ENCODE measurements at regions not wholly inside any gene's neighbourhood (a gene's known extent, or its start where the extent isn't known, plus 50 kb on each side); places are given as distances from the start of the nearest gene placed in this dataset.

DNA sequence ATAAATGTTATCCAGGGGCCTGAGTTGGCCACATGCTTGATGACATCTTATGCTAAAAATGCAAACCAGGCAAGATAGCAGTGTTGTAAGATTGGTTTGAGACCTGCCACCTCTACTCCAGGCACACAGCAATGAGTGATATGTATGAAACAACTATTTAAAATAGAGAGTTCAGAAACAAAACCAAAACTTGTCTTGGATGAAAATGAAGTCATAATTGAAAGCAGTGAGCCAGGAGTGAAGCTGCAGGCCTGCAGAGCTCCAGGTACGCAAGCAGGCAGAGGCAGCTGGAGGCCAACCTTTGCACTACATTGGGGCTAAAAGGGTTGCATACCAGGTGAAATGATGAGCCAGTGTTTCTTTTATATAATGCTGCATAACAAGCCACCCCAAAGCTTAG is 89.2 kb upstream of the SPATS2L start:
- in situ Hi-C loops (cut with MboI; ENCODE audit: low sequenced_read_pairs) = no loop called here
- Histone ChIP-seq H3K9me3 (no peaks in the 10 kb centered on the region), H3K36me3 (replicated peaks) (no peaks in the 10 kb centered on the region), H3K4me1 (no peaks in the 10 kb centered on the region), H3K4me3 (no peak overlapping the region), H3K27me3 (ENCODE audit: low read depth) (peaks cover 6% of the 10 kb centered on the region; the same call in 1 of the 2 replicates)
- no peak for DNase-seq (ENCODE audit: low spot score in 2 of 2)

GRCh38 chr2:200218645-200219044 is 87.8 kb upstream of the SPATS2L start:
- H3K36me3 ChIP-seq (replicated peaks) = no peaks in the 10 kb centered on the region
- no peaks in the 10 kb centered on the region for H3K4me1 ChIP-seq
- 0 out of 2 replicates have a peak, but pooled peaks cover 2% of the 10 kb centered on the region for H3K27me3 ChIP-seq (ENCODE audit: low read depth)
- no peaks in the 10 kb centered on the region for H3K9me3 ChIP-seq
- in situ Hi-C loops (cut with MboI; ENCODE audit: low sequenced_read_pairs) = no loop called here
- DNase-seq (ENCODE audit: low spot score in 2 of 2) = no peak
- H3K4me3 ChIP-seq = no peak overlapping the region

- H3K4me3 ChIP-seq = no peak overlapping the region
- H3K27me3 ChIP-seq (ENCODE audit: low read depth) = no peaks in the 10 kb centered on the region
- H3K36me3 ChIP-seq (replicated peaks) = no peaks in the 10 kb centered on the region
- in situ Hi-C loops (cut with MboI; ENCODE audit: low sequenced_read_pairs) = no loop called here
- no peak for DNase-seq (ENCODE audit: low spot score in 2 of 2)
- H3K4me1 ChIP-seq = no peaks in the 10 kb centered on the region
- H3K9me3 ChIP-seq = no peaks in the 10 kb centered on the region
Measured at GRCh38 chr2:200219309-200220113, 87.0 kb upstream of the SPATS2L start.

GRCh38 chr2:200220251-200220650 is 86.2 kb upstream of the SPATS2L start:
- no peaks in the 10 kb centered on the region for H3K4me1 ChIP-seq
- no peak for DNase-seq (ENCODE audit: low spot score in 2 of 2)
- no peaks in the 10 kb centered on the region for H3K9me3 ChIP-seq
- H3K27me3 ChIP-seq (ENCODE audit: low read depth) = no peaks in the 10 kb centered on the region
- no peak overlapping the region for H3K4me3 ChIP-seq
- H3K36me3 ChIP-seq (replicated peaks) = no peaks in the 10 kb centered on the region
- in situ Hi-C loops (cut with MboI; ENCODE audit: low sequenced_read_pairs) = no loop called here

GRCh38 chr2:200221055-200221955 is 85.2 kb upstream of the SPATS2L start:
- Histone ChIP-seq H3K27me3 (ENCODE audit: low read depth) (no peaks in the 10 kb centered on the region), H3K4me3 (no peak overlapping the region), H3K36me3 (replicated peaks) (no peaks in the 10 kb centered on the region), H3K9me3 (no peaks in the 10 kb centered on the region), H3K4me1 (no peaks in the 10 kb centered on the region)
- in situ Hi-C loops (cut with MboI; ENCODE audit: low sequenced_read_pairs) = no loop called here
- DNase-seq (ENCODE audit: low spot score in 2 of 2) = no peak

GRCh38 chr2:200222791-200223190 is 83.7 kb upstream of the SPATS2L start:
- in situ Hi-C loops (cut with MboI; ENCODE audit: low sequenced_read_pairs) = no loop called here

DNA sequence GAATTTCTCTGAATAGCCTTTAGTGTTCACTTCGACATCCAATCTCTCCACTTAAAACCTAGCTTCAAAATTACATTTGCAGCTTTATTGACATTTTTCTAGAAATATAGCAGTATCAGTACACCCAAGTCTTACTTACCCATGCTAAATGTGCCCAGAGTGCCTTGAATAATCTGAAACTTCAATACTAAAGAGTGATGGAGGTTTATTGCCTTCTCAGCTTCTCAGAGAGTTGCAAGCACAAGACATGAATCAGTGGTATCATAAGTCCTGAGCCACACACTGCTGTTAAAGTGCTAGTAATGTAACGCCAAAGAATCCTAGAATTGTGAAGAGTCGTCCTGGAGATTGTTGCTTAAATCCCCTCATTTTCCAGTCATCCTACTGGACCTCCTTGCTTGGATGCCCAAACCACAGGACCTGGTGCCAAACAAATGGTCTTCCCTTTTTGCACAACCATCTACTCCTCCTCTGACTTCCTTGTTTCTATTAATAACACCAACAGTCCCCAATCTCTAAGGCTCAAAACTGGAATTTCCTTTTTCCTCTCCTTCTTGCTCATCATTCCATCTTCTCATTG is 83.2 kb upstream of the SPATS2L start:
- Histone ChIP-seq H3K27me3 (ENCODE audit: low read depth) (no peaks in the 10 kb centered on the region), H3K4me1 (no peaks in the 10 kb centered on the region), H3K4me3 (no peak overlapping the region), H3K9me3 (no peaks in the 10 kb centered on the region), H3K36me3 (replicated peaks) (no peaks in the 10 kb centered on the region)
- in situ Hi-C loops (cut with MboI; ENCODE audit: low sequenced_read_pairs) = no loop called here
- DNase-seq (ENCODE audit: low spot score in 2 of 2) = no peak

More at GRCh38 chr2:200222791-200223190, 83.7 kb upstream of the SPATS2L start:
- Histone ChIP-seq H3K4me1 (no peaks in the 10 kb centered on the region), H3K36me3 (replicated peaks) (no peaks in the 10 kb centered on the region), H3K9me3 (no peaks in the 10 kb centered on the region), H3K4me3 (no peak overlapping the region), H3K27me3 (ENCODE audit: low read depth) (no peaks in the 10 kb centered on the region)
- peak in 1 of 2 experiments; percentile 11 for DNase-seq (ENCODE audit: low spot score in 2 of 2)

DNA sequence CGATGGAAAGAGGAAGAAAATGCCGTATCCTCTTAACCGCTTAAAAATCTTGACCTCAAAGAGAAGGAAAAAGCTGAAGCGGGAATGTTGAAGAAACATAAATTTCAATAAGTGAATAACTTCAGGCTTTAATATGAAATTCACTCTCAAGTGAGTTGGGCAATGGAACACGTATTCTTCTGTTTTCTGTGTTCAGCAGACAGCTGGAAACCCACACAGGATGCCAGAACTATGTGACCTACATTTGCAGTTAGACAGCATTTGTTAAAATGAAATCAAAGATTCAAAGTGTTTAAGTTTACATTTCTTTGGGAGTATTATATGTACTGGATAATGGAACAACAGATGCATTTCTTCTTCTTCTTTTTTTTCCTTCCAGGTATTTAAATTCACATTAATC is 80.5 kb upstream of the SPATS2L start:
- DNase-seq (ENCODE audit: low spot score in 2 of 2) = peak in 1 of 2 experiments; percentile 4
- H3K9me3 ChIP-seq = no peaks in the 10 kb centered on the region
- no peak overlapping the region for H3K4me3 ChIP-seq
- in situ Hi-C loops (cut with MboI; ENCODE audit: low sequenced_read_pairs) = no loop called here
- no peaks in the 10 kb centered on the region for H3K36me3 ChIP-seq (replicated peaks)
- H3K27me3 ChIP-seq (ENCODE audit: low read depth) = peaks cover 3% of the 10 kb centered on the region
- no peaks in the 10 kb centered on the region for H3K4me1 ChIP-seq

DNA sequence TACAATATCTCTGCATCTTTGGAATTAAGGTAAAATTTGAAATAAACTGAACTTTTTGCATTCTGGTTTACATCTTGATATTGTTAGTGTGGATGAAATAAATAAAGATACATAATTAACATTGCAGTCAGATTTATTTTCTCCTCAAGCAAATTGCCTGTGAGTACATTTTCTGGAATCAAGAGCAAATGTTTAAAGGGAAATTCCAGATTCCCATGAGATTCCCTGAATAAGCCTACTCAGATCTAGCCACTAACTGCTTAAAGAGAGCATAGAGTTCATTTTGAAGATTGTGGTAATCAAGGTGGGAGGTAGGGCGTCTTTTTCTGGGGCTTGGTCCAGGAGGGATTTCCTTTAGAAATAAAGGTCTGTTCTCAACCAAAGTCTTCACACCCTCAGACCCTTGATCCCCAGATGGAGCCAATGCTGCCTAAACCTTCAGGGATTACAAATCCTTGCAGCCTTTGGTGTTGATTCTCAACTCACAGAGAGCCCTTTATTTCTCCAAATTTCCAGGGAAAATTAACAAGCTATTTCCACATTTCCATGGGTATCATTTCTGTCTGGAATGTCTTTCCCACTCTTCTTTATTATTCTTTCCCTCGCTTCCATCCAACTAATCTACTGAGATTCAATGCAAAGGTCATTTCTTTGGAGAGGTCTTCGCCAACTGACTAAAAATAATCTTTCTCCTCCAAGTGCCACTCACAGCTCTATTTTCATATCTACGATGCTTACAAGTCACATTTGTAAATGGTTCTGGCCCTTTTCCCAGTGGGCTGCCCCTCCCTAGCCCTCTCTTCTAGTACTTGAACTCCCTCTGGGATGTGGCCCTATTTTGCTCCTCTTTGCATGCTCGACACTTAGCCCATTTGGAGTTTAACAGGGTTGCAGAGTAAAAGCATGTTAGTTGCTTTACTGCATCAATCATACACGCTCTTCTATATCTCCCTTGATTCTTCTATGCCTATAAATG is 79.8 kb upstream of the SPATS2L start:
- H3K27me3 ChIP-seq (ENCODE audit: low read depth) = peaks cover 3% of the 10 kb centered on the region
- no peaks in the 10 kb centered on the region for H3K36me3 ChIP-seq (replicated peaks)
- no peak for DNase-seq (ENCODE audit: low spot score in 2 of 2)
- in situ Hi-C loops (cut with MboI; ENCODE audit: low sequenced_read_pairs) = no loop called here
- no peaks in the 10 kb centered on the region for H3K4me1 ChIP-seq
- H3K9me3 ChIP-seq = no peaks in the 10 kb centered on the region
- H3K4me3 ChIP-seq = no peak overlapping the region

GRCh38 chr2:200230716-200231115 is 75.8 kb upstream of the SPATS2L start:
- no peaks in the 10 kb centered on the region for H3K36me3 ChIP-seq (replicated peaks)
- peaks cover 3% of the 10 kb centered on the region for H3K27me3 ChIP-seq (ENCODE audit: low read depth)
- in situ Hi-C loops (cut with MboI; ENCODE audit: low sequenced_read_pairs) = no loop called here
- H3K4me3 ChIP-seq = no peak overlapping the region
- no peaks in the 10 kb centered on the region for H3K9me3 ChIP-seq
- no peak for DNase-seq (ENCODE audit: low spot score in 2 of 2)
- H3K4me1 ChIP-seq = no peaks in the 10 kb centered on the region

- Histone ChIP-seq H3K4me1 (no peaks in the 10 kb centered on the region), H3K27me3 (ENCODE audit: low read depth) (peaks cover under 1% of the 10 kb centered on the region; the same call in 1 of the 2 replicates), H3K4me3 (no peak overlapping the region), H3K9me3 (no peaks in the 10 kb centered on the region), H3K36me3 (replicated peaks) (no peaks in the 10 kb centered on the region)
- in situ Hi-C loops (cut with MboI; ENCODE audit: low sequenced_read_pairs) = no loop called here
- DNase-seq (ENCODE audit: low spot score in 2 of 2) = no peak
Measured at GRCh38 chr2:200235533-200235932, 71.0 kb upstream of the SPATS2L start.

- Histone ChIP-seq H3K36me3 (replicated peaks) (no peaks in the 10 kb centered on the region), H3K4me3 (no peak overlapping the region), H3K9me3 (no peaks in the 10 kb centered on the region), H3K27me3 (ENCODE audit: low read depth) (0 out of 2 replicates have a peak, but pooled peaks cover 3% of the 10 kb centered on the region), H3K4me1 (no peaks in the 10 kb centered on the region)
- no peak for DNase-seq (ENCODE audit: low spot score in 2 of 2)
- in situ Hi-C loops (cut with MboI; ENCODE audit: low sequenced_read_pairs) = no loop called here
Measured at GRCh38 chr2:200239216-200239615, 67.3 kb upstream of the SPATS2L start.

DNA sequence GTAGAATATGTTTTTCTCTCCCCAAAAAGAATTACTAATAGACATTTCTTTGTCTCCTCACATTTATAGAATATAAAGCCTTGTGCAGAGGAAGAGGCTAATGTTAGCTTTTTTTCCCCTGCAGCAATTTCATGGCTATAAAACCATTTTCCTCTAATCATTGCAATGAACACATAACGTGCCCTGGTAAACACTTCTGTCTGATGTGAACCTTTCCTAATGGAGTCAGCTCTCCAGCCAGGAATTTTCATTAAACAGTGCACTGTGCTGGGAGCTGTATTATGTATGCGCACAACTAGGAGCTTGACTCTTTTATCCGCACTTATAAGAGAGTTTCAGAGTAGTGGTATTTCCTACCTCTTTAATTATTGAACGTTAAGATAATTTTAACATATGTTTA is 63.9 kb upstream of the SPATS2L start:
- no peaks in the 10 kb centered on the region for H3K9me3 ChIP-seq
- no peaks in the 10 kb centered on the region for H3K4me1 ChIP-seq
- H3K4me3 ChIP-seq = no peak overlapping the region
- 0 out of 2 replicates have a peak, but pooled peaks cover 3% of the 10 kb centered on the region for H3K27me3 ChIP-seq (ENCODE audit: low read depth)
- in situ Hi-C loops (cut with MboI; ENCODE audit: low sequenced_read_pairs) = no loop called here
- H3K36me3 ChIP-seq (replicated peaks) = no peaks in the 10 kb centered on the region
- no peak for DNase-seq (ENCODE audit: low spot score in 2 of 2)

Measured in HAP-1 (cell line).